Peyer's patch (tissue), 4 donors: ENCODE measurements at regions not wholly inside any gene's neighbourhood (a gene's known extent, or its start where the extent isn't known, plus 50 kb on each side); places are given as distances from the start of the nearest gene placed in this dataset.
"Not testable (repeated sequence)": the region's sequence is repeated elsewhere in the genome, so short reads cannot be mapped to it uniquely, and the experiment has no call there.

Experiments used
- POLR2A ChIP-seq, 2 donors: fragments of 450-650 bp; IDR thresholded peaks; one replicate each; pipeline ENCODE4 v1.5.1; 2017; ENCODE audit warnings: antibody characterized with exemption in 2 of 2, mild to moderate bottlenecking in 2 of 2, moderate library complexity in 2 of 2
- TF ChIP-seq, protein P1 (sequence below), 6 experiments: fragments of 450-650 bp in 4 of 6; fragments of 200-600 bp in 2 of 6; sonication (generic) in 1 of 6; IDR thresholded peaks; one replicate each; pipeline ENCODE4 v1.5.1; 2017 to 2019; ENCODE audit warnings: antibody characterized with exemption in 6 of 6, mild to moderate bottlenecking in 3 of 6, moderate library complexity in 1 of 6

DNA sequence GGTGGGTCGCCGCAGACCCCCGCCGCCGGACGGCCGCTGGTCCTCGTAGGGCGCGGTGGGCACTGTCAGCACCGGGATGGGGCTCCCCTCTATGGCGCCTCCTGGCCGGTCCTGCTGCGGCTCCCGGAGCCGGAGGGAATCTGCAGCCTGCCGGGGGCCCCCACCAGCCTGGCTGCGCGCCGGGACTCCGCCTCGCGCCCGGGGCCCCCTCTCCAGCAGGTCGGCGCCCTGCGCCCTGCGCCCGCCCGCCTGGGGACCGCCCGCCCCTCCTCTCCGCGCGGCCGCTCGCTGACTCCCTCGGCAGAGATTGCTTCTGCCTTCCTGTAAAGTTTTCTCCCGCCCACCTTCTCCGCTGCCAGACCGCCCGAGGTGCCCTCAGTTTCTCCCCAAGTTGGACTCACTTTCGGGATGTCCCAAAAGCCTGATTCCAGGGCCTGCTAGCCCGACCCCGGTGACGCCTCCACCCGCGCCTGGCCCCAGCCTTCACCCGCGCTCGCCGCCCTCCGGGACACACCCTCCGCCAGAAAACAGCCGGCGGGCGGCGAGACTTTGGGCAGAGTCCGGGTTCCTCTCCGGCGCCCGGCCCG lies 54.0 kb downstream of the FOXD4L6 start:
- TF ChIP-seq, protein P1, sequence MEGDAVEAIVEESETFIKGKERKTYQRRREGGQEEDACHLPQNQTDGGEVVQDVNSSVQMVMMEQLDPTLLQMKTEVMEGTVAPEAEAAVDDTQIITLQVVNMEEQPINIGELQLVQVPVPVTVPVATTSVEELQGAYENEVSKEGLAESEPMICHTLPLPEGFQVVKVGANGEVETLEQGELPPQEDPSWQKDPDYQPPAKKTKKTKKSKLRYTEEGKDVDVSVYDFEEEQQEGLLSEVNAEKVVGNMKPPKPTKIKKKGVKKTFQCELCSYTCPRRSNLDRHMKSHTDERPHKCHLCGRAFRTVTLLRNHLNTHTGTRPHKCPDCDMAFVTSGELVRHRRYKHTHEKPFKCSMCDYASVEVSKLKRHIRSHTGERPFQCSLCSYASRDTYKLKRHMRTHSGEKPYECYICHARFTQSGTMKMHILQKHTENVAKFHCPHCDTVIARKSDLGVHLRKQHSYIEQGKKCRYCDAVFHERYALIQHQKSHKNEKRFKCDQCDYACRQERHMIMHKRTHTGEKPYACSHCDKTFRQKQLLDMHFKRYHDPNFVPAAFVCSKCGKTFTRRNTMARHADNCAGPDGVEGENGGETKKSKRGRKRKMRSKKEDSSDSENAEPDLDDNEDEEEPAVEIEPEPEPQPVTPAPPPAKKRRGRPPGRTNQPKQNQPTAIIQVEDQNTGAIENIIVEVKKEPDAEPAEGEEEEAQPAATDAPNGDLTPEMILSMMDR (IDR thresholded peaks at IDR 0.05) = not testable (repeated sequence)
- not testable (repeated sequence) for TF ChIP-seq POLR2A (IDR thresholded peaks at IDR 0.05)
